Esophagus muscularis mucosa (tissue), 4 donors: ENCODE measurements at regions not wholly inside any gene's neighbourhood (a gene's known extent, or its start where the extent isn't known, plus 50 kb on each side); places are given as distances from the start of the nearest gene placed in this dataset.

Source experiments
- DNase-seq: peaks from one replicate; pipeline ENCODE4 v3.0.0-alpha.2; 2017; ENCODE audit errors: extremely low spot score
- H3K27ac ChIP-seq, 4 donors: fragments of 200-600 bp; sonication (generic); replicated peaks in 1 of 4; 1 replicate in 3 of 4; 2 replicates in 1 of 4; pipeline ENCODE4 v1.5.1; 2016 to 2019; ENCODE audit warnings: mild to moderate bottlenecking in 1 of 4
- H3K27me3 ChIP-seq, 4 donors: fragments of 200-600 bp; sonication (generic); one replicate each; pipeline versions ENCODE4 v1.5.1 to v1.6.0; 2016 to 2019
- H3K36me3 ChIP-seq, 4 donors: fragments of 200-600 bp; sonication (generic); one replicate each; pipeline ENCODE4 v1.5.1; 2016 to 2019
- H3K4me1 ChIP-seq, 4 donors: fragments of 200-600 bp; sonication (generic); one replicate each; pipeline ENCODE4 v1.5.1; 2016 to 2019
- H3K4me3 ChIP-seq, 4 donors: fragments of 200-600 bp; sonication (generic); 1 replicate in 2 of 4; 2 replicates in 2 of 4; pipeline ENCODE4 v1.5.1; 2016 to 2019; ENCODE audit warnings: mild to moderate bottlenecking in 4 of 4, moderate library complexity in 1 of 4
- H3K9me3 ChIP-seq, 4 donors: fragments of 200-600 bp; sonication (generic); 1 replicate in 3 of 4; 2 replicates in 1 of 4; pipeline ENCODE4 v1.5.1; 2016 to 2019
- CTCF ChIP-seq, 3 experiments: fragments of 200-600 bp in 2 of 3; fragments of 450-650 bp in 1 of 3; sonication (generic) in 2 of 3; IDR thresholded peaks; one replicate each; pipeline ENCODE4 v1.5.1; 2017 to 2019; ENCODE audit warnings: antibody characterized with exemption in 3 of 3, mild to moderate bottlenecking in 2 of 3, moderate library complexity in 1 of 3
- EP300 ChIP-seq: sonication (generic); formaldehyde crosslinking; IDR thresholded peaks from one replicate; pipeline ENCODE4 v1.6.1; 2017; ENCODE audit warnings: antibody characterized with exemption
- POLR2A ChIP-seq: fragments of 450-650 bp; IDR thresholded peaks from one replicate; pipeline ENCODE4 v1.6.1; 2017; ENCODE audit warnings: antibody characterized with exemption, moderate library complexity, mild to moderate bottlenecking, low read depth
- POLR2AphosphoS5 ChIP-seq, 2 donors: sonication (generic); formaldehyde crosslinking; IDR thresholded peaks; one replicate each; pipeline ENCODE4 v1.6.1; 2017; ENCODE audit warnings: antibody characterized with exemption in 2 of 2
- WGBS: methylation state at CpG from one replicate; pipeline ENCODE4 v1.1.5; 2018; 5-methylcytosine and 5-hydroxymethylcytosine counted together
- intact Hi-C: fragments of 100-400 bp; cut with DNase I; formaldehyde crosslinking; loops from one replicate; pipeline ENCODE4 v1.15.1; 2023

- H3K4me3 ChIP-seq: no peak overlapping the region
- no peak for TF ChIP-seq CTCF (IDR thresholded peaks at IDR 0.05)
- TF ChIP-seq EP300: no peak
- no peak for TF ChIP-seq POLR2AphosphoS5 (IDR thresholded peaks at IDR 0.05)
- TF ChIP-seq POLR2A: no peak
Measured at GRCh38 chr1:93805027-93805610, 73.9 kb downstream of the DNTTIP2 start.

GRCh38 chr1:93804412-93804811 is 74.6 kb downstream of the DNTTIP2 start:
- intact Hi-C loops: no loop called here
- H3K27me3 ChIP-seq: no peaks in the 10 kb centered on the region
- WGBS: 44% methylated on average over 3 of the region's 3 CpGs
- peak; percentile 20 to 35 for TF ChIP-seq POLR2AphosphoS5 (IDR thresholded peaks at IDR 0.05)
- no peak for TF ChIP-seq EP300
- no peak for DNase-seq
- no peaks in the 10 kb centered on the region for H3K9me3 ChIP-seq
- H3K4me1 ChIP-seq: peaks cover 0 to 13% (median 10%) of the 10 kb centered on the region in 4 donors
- H3K27ac ChIP-seq: peak overlapping the region in 3 of 4 donors; percentile 3 to 14 (median 9)
- H3K36me3 ChIP-seq: no peaks in the 10 kb centered on the region
- peak overlapping the region in 1 of 4 donors; percentile 4 for H3K4me3 ChIP-seq

More at GRCh38 chr1:93805027-93805610, 73.9 kb downstream of the DNTTIP2 start:
- intact Hi-C loops: no loop called here
- WGBS: 94% methylated on average over 1 of the region's 1 CpG
- DNase-seq: no peak
- Histone ChIP-seq H3K27me3 (no peaks in the 10 kb centered on the region), H3K4me1 (peaks cover 0 to 13% (median 10%) of the 10 kb centered on the region in 4 donors), H3K9me3 (no peaks in the 10 kb centered on the region), H3K27ac (peak overlapping the region in 2 of 4 donors; percentile 3 to 14), H3K36me3 (no peaks in the 10 kb centered on the region)

GRCh38 chr1:93801471-93801870 is 77.5 kb downstream of the DNTTIP2 start:
- TF ChIP-seq POLR2AphosphoS5 (IDR thresholded peaks at IDR 0.05) (no peak), EP300 (no peak), CTCF (IDR thresholded peaks at IDR 0.05) (no peak), POLR2A (no peak)
- H3K36me3 ChIP-seq: no peaks in the 10 kb centered on the region
- 84% methylated on average over 5 of the region's 5 CpGs for WGBS
- DNase-seq: no peak
- no peak overlapping the region for H3K27ac ChIP-seq
- peaks cover 12 to 21% (median 12%) of the 10 kb centered on the region in 4 donors for H3K4me1 ChIP-seq
- intact Hi-C loops: no loop called here
- H3K4me3 ChIP-seq: no peak overlapping the region
- no peaks in the 10 kb centered on the region for H3K9me3 ChIP-seq
- no peaks in the 10 kb centered on the region for H3K27me3 ChIP-seq

- H3K4me1 ChIP-seq: peaks cover 12 to 21% (median 12%) of the 10 kb centered on the region in 4 donors
- DNase-seq: no peak
- 90% methylated on average over 5 of the region's 5 CpGs for WGBS
- intact Hi-C loops: no loop called here
- TF ChIP-seq CTCF (IDR thresholded peaks at IDR 0.05): no peak
- no peak for TF ChIP-seq POLR2AphosphoS5 (IDR thresholded peaks at IDR 0.05)
- TF ChIP-seq POLR2A: no peak
- TF ChIP-seq EP300: no peak
- H3K36me3 ChIP-seq: no peaks in the 10 kb centered on the region
- H3K9me3 ChIP-seq: no peaks in the 10 kb centered on the region
- no peak overlapping the region for H3K27ac ChIP-seq
- no peaks in the 10 kb centered on the region for H3K27me3 ChIP-seq
- H3K4me3 ChIP-seq: no peak overlapping the region
Measured at GRCh38 chr1:93800856-93801255, 78.2 kb downstream of the DNTTIP2 start.

- 0% methylated on average over 1 of the region's 1 CpG for WGBS
- TF ChIP-seq POLR2A: no peak
- no peak for TF ChIP-seq CTCF (IDR thresholded peaks at IDR 0.05)
- no peak for TF ChIP-seq EP300
- no peak for TF ChIP-seq POLR2AphosphoS5 (IDR thresholded peaks at IDR 0.05)
- H3K9me3 ChIP-seq: no peaks in the 10 kb centered on the region
- DNase-seq: no peak
- H3K4me1 ChIP-seq: peaks cover 0 to 13% (median 6%) of the 10 kb centered on the region in 4 donors
- H3K36me3 ChIP-seq: no peaks in the 10 kb centered on the region
- H3K4me3 ChIP-seq: no peak overlapping the region
- no peaks in the 10 kb centered on the region for H3K27me3 ChIP-seq
- intact Hi-C loops: no loop called here
- no peak overlapping the region for H3K27ac ChIP-seq
Measured at GRCh38 chr1:93798291-93798690, 80.7 kb downstream of the DNTTIP2 start.
